ENCODE measurements at regions not wholly inside any gene's neighbourhood (a gene's known extent, or its start where the extent isn't known, plus 50 kb on each side); places are given as distances from the start of the nearest gene placed in this dataset.
"Not testable (repeated sequence)": the region's sequence is repeated elsewhere in the genome, so short reads cannot be mapped to it uniquely, and the experiment has no call there.

GRCh38 chr22:22296047-22296446 is 51.5 kb downstream of the VPREB1 start:
- DNase-seq (ENCODE audit: low read depth), result not testable (repeated sequence)

- not testable (repeated sequence) for DNase-seq (ENCODE audit: low read depth)
These were observed 52.7 kb downstream of the VPREB1 start for GRCh38 chr22:22297159-22297793.

DNA sequence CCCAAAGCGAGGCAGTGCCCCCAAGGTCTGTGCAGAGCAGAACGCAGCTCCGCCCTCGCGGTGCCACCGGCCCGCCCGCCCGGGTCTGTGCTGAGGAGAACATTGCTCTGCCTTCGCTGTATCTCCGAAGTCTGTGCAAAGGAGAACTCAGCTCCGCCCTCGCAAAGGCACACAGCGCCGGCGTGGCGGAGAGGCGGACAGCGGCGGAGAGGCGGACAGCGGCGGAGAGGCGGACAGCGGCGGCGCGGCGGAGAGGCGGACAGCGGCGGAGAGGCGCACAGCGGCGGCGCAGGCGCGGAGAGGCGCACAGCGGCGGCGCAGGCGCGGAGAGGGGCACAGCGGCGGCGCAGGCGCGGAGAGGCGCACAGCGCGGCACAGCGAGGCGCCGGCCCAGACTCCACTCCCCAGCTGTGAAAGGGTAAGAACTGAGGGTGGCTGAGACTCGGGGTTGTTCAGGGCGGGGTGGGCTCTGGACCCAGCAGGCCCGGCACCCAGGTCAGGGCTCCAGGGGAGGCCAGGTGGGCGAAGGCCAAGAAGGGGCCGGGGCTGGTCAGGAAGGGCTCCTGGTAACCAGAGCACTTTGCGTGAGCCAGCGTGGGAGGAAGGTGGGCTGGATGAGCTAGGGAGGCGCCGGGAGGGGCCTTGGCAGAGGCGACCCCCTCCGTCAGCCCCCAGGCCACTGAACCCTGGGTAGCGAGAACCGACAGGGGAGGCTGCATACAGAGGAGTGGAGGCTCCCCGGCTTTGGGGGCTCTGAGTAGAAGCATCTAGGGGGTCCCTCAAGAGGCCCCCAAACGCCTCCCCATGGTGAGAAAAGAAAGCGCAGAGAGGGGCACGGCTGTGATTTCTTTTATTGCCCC is 53.4 kb downstream of the VPREB1 start:
- peak; percentile 75 for DNase-seq (ENCODE audit: low read depth)

GRCh38 chr22:22298654-22299009 is 54.0 kb downstream of the VPREB1 start:
- DNase-seq (ENCODE audit: low read depth), result not testable (repeated sequence)

- DNase-seq (ENCODE audit: low read depth), result not testable (repeated sequence)
These were observed 55.9 kb downstream of the VPREB1 start for GRCh38 chr22:22300511-22300910.

GRCh38 chr22:22300946-22301345 is 56.4 kb downstream of the VPREB1 start:
- DNase-seq (ENCODE audit: low read depth), result not testable (repeated sequence)

DNA sequence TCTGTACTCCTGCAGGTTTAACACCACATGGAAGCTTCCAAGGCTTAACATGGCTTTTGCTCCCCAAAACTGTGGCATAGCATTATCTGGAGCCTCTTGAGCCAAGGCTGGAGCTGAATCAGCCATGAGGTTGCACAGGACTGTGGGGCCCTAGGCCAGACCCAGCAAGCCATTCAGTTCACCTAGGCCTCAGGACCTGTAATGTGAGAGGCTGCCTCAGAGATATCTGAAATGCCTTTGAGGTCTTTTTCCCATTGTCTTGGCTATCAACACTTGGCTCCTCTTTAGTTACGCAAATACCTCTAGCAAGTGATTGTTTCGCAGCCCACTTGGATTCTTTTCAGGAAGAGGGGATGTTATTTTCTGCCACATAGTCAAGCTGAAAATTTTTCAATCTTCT is 72.0 kb downstream of the VPREB1 start:
- DNase-seq (ENCODE audit: low read depth), result no peak

- no peak for DNase-seq (ENCODE audit: low read depth)
These were observed 74.3 kb downstream of the VPREB1 start for GRCh38 chr22:22318723-22319465.

- DNase-seq (ENCODE audit: low read depth), result peak; percentile 39
These were observed 77.4 kb downstream of the VPREB1 start for GRCh38 chr22:22321743-22322611.

- DNase-seq (ENCODE audit: low read depth), result no peak
These were observed 78.2 kb downstream of the VPREB1 start for GRCh38 chr22:22322792-22323191.

- no peak for DNase-seq (ENCODE audit: low read depth)
These were observed 83.1 kb downstream of the VPREB1 start for GRCh38 chr22:22327723-22328122.

GRCh38 chr22:22329792-22330191 is 85.2 kb downstream of the VPREB1 start:
- no peak for DNase-seq (ENCODE audit: low read depth)

- DNase-seq (ENCODE audit: low read depth), result not testable (repeated sequence)
These were observed 91.1 kb downstream of the VPREB1 start for GRCh38 chr22:22335640-22336039.

- not testable (repeated sequence) for DNase-seq (ENCODE audit: low read depth)
These were observed 91.7 kb downstream of the VPREB1 start for GRCh38 chr22:22336333-22336732.

DNA sequence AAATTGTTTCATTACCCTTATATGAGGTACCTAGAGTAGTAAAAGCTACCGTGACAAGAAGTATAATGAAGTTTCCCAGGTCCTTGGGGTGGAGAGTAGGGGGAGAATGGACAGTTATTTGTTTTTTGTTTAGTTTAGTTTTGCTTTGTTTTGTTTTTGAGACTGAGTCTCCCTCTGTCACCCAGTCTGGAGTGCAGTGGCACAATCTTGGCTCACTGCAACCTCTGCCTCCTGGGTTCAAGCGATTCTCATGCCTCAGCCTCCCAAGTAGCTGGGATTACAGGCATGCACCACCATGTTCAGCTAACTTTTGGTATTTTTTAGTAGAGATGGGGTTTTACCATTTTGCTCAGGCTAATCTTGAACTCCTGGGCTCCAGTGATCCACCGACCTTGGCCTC is 94.2 kb downstream of the VPREB1 start:
- DNase-seq (ENCODE audit: low read depth), result not testable (repeated sequence)

DNA sequence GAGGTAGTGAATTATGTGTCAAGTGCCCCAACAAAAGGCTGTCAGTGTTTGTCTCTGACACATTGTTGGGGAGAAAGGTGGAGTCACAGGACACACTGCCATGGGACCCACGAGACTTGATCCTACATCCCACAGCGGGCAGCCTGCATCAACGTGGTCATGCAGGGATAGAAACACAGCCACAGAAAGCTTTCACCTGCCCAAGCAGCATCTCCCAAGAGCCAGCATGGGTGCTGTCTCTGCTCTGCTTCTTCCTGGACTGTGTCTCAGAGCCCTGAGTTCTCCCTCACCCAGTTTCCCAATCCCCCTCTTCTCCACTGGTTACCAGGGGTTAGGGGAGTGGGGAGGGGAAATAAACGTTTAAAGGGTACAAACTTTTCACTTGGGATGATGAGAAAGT is 97.2 kb downstream of the VPREB1 start:
- DNase-seq (ENCODE audit: low read depth), result no peak

DNA sequence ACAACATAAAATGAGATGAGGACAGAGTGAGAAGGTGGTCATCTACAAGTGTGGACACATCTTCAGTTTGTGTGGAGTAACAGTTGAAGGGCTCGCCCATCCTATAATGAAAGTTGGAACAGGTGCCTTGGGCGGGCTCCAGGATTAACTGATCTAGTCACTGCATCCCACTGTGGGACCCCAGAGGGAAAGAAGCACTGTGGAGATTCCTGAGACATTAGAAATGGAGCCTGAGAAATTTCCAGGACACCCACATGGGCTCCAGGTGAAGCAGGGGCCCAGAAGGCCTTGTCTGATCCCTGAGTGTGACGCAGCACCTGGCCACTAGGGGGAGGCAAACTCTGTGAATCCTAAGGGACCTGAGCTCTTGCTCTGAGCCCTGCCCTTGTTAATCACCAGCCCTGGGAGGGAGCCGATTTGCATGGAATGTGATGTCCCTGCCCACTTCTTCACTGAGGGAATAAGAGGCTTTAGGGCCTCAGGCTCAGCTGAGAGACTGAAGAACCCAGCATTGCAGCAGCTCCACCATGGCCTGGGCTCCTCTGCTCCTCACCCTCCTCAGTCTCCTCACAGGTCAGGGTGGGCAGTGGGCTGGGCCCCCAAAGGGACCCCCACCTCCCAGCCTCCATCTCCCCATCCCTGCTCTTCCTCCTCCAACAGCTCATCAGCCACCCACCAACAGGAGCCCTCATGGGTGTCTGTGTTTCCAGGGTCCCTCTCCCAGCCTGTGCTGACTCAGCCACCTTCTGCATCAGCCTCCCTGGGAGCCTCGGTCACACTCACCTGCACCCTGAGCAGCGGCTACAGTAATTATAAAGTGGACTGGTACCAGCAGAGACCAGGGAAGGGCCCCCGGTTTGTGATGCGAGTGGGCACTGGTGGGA is 98.4 kb downstream of the VPREB1 start:
- peak; percentile 31 for DNase-seq (ENCODE audit: low read depth)

DNA sequence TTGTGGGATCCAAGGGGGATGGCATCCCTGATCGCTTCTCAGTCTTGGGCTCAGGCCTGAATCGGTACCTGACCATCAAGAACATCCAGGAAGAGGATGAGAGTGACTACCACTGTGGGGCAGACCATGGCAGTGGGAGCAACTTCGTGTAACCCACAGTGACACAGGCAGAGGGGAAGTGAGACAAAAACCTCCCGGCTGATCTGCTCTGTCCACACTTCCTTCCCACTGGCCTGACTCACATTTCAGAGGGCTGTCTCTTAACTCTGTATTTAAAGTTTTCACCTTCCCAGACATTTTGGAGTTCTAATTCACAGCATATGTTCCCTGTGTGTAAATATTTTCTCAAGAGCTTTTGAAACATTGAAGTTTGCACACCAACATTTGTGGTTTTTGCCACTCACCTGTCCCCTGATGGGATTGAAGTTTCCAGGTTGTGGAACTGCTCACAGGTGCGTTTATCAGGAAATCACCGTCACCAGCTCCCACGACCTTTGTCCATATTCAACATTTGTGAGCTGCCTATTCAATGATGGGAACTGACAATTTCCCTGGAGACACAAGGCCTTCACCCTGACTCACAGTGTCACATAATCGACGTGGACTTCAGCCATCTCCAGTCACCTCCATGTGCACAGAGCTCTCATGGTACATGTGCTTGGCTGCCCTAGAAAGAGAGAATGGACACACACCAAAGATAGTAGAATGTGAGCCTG is 99.2 kb downstream of the VPREB1 start:
- no peak for DNase-seq (ENCODE audit: low read depth)

DNA sequence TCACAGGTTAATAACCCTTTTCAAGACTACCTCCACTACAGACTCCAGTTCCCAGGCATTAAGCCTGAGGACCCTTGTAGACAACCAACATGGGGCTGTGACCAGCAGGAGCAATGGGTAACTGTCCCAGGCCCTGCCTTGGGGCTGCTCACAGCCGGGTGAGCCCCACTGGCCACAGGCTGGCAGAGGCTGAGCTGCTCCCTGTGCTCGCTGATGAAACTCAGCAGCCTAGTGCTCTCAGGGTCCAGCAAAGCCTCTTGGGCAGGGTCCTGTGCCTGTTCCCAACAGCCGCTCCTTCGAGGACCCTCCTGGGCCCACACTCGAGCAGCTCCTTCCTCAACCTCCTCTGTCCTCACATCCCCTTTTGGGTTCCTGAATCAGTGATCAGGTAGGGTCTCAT is 99.8 kb downstream of the VPREB1 start:
- no peak for DNase-seq (ENCODE audit: low read depth)

DNA sequence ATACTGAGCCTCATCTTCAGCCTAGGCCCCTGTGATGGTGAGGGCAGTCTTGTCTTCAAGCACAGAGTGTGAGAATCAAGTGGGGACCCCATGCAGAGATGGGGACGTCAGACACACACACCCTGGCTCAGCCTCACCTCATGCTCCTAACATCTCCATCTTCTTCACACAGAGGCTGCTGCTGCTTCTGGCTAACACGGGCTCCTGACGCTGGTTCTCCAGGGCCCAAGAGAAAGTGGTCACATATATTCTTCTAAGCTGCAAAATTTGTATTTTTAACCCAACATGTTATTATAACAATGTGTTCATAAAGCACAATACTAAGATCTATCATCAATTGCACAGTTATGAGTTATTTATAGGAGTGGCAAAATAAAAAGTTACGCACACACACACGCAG is 101.2 kb downstream of the VPREB1 start:
- DNase-seq (ENCODE audit: low read depth), result no peak

All from stimulated activated CD8-positive, alpha-beta memory T cell treated with anti-CD3 and anti-CD28 coated beads, Interleukin-12 subunit alpha, Interleukin-12 subunit beta, amount 100 ng/mL, for 4 hours (primary cell).